HEK293 (cell line): ENCODE measurements at regions not wholly inside any gene's neighbourhood (a gene's known extent, or its start where the extent isn't known, plus 50 kb on each side); places are given as distances from the start of the nearest gene placed in this dataset.

Experiments used
- CTCF ChIA-PET: fragments of 350-600 bp; formaldehyde crosslinking; extraction: SDS; loops from one replicate; lab custom pipeline; 2021; ENCODE audit warnings: antibody characterized with exemption; lab: Yijun Ruan, JAX
- POLR2A ChIA-PET: fragments of 300-600 bp; formaldehyde crosslinking; extraction: SDS; loops from one replicate; lab custom pipeline; 2020; ENCODE audit warnings: antibody characterized with exemption, inconsistent platforms; lab: Yijun Ruan, JAX
- H3K27ac ChIP-seq: fragments of 200-500 bp; sonication (Bioruptor generic); 2 replicates; pipeline ENCODE4 v1.5.1; 2014; ENCODE audit warnings: low read depth, low read length, control low read depth, inconsistent platforms; ENCODE audit errors: extremely low read depth
- H3K36me3 ChIP-seq, 2 experiments: fragments of 200-500 bp in 1 of 2; sonication (Bioruptor generic) in 1 of 2; 1 replicate in 1 of 2; 2 replicates in 1 of 2; pipeline ENCODE4 v1.5.1; 2014 to 2017; ENCODE audit warnings: inconsistent platforms in 2 of 2, low read length in 2 of 2; ENCODE audit not compliant: control insufficient read depth in 2 of 2, insufficient read depth in 1 of 2
- H3K4me1 ChIP-seq: fragments of 200-500 bp; sonication (Bioruptor generic); 2 replicates; pipeline ENCODE4 v1.5.1; 2014; ENCODE audit warnings: mild to moderate bottlenecking, low read length, inconsistent platforms; ENCODE audit not compliant: control insufficient read depth, insufficient read depth
- H3K4me3 ChIP-seq: 2 replicates; pipeline ENCODE4 v1.5.1; 2011; ENCODE audit warnings: low read depth, mild to moderate bottlenecking, control low read depth, low read length, moderate library complexity
- H3K9me3 ChIP-seq: fragments of 200-500 bp; sonication (Bioruptor generic); 2 replicates; pipeline ENCODE4 v1.5.1; 2014; ENCODE audit warnings: low read depth, low read length, inconsistent platforms; ENCODE audit not compliant: control insufficient read depth, insufficient read depth
- GLI2 ChIP-seq: fragments of 450-650 bp; formaldehyde crosslinking; IDR thresholded peaks from 2 replicates; pipeline ENCODE4; 2017; ENCODE audit warnings: missing biosample characterization, missing genetic modification characterization, low read depth, borderline replicate concordance
- REST ChIP-seq: fragments of 450-650 bp; formaldehyde crosslinking; IDR thresholded peaks from 2 replicates; pipeline ENCODE4 v1.5.1; 2016; ENCODE audit warnings: missing biosample characterization, missing genetic modification characterization
- SETDB1 ChIP-seq: IDR thresholded peaks from one replicate; pipeline ENCODE4 v1.6.1; 2017; ENCODE audit warnings: mild to moderate bottlenecking, low read length, moderate library complexity, mixed read lengths; ENCODE audit not compliant: insufficient read length
- ZBTB6 ChIP-seq: fragments of 450-650 bp; formaldehyde crosslinking; IDR thresholded peaks from 2 replicates; pipeline ENCODE4 v1.5.1; 2017; ENCODE audit warnings: missing biosample characterization, missing genetic modification characterization
- ZNF140 ChIP-seq: fragments of 450-650 bp; formaldehyde crosslinking; IDR thresholded peaks from 2 replicates; pipeline ENCODE4 v1.5.1; 2016; ENCODE audit warnings: missing biosample characterization, missing genetic modification characterization
- ZNF48 ChIP-seq: fragments of 450-650 bp; formaldehyde crosslinking; IDR thresholded peaks from 2 replicates; pipeline ENCODE4 v1.5.1; 2016; ENCODE audit warnings: missing biosample characterization, missing genetic modification characterization
- ZNF513 ChIP-seq: fragments of 450-650 bp; IDR thresholded peaks from 2 replicates; pipeline ENCODE4 v1.5.1; 2018; ENCODE audit warnings: missing biosample characterization, missing genetic modification characterization
- ZNF561 ChIP-seq: fragments of 450-650 bp; IDR thresholded peaks from 2 replicates; pipeline ENCODE4 v1.5.1; 2018; ENCODE audit warnings: missing biosample characterization, missing genetic modification characterization, borderline replicate concordance
- ZNF621 ChIP-seq: fragments of 450-650 bp; formaldehyde crosslinking; IDR thresholded peaks from 2 replicates; pipeline ENCODE4 v1.5.1; 2017; ENCODE audit warnings: missing biosample characterization, missing genetic modification characterization
- ZNF704 ChIP-seq: fragments of 450-650 bp; formaldehyde crosslinking; IDR thresholded peaks from 2 replicates; pipeline ENCODE4 v1.5.1; 2016; ENCODE audit warnings: missing biosample characterization, missing genetic modification characterization
- ZNF747 ChIP-seq: fragments of 450-650 bp; formaldehyde crosslinking; IDR thresholded peaks from 2 replicates; pipeline ENCODE4 v1.5.1; 2016; ENCODE audit warnings: missing biosample characterization, missing genetic modification characterization
- ZNF76 ChIP-seq: fragments of 450-650 bp; formaldehyde crosslinking; IDR thresholded peaks from 2 replicates; pipeline ENCODE4; 2016; ENCODE audit warnings: low read depth, missing biosample characterization, missing genetic modification characterization, borderline replicate concordance

GRCh38 chr5:92514896-92515295 lies 1066.1 kb downstream of the NR2F1-AS1 start:
- POLR2A ChIA-PET: no interaction called here

GRCh38 chr5:92513067-92513466 lies 1068.0 kb downstream of the NR2F1-AS1 start:
- CTCF ChIA-PET: interaction anchor here (0.7 kb wide), 1 partner anchor 154 kb away, joined by 3 read pairs; no protein-coding TSS in a partner anchor
- no peaks in the 10 kb centered on the region; the same call in 1 of the 2 replicates for H3K4me1 ChIP-seq
- no peaks in the 10 kb centered on the region; the same call in 1 of the 2 replicates for H3K9me3 ChIP-seq
- POLR2A ChIA-PET: no interaction called here
- no peak for TF ChIP-seq ZNF704 (tag by site-specific recombination)
- TF ChIP-seq SETDB1: peak; percentile 72
- TF ChIP-seq, all 188 proteins: peak for 1
- Histone ChIP-seq H3K4me3 (no peak overlapping the region), H3K36me3 (no peaks in the 10 kb centered on the region), H3K27ac (no peak overlapping the region)

More at GRCh38 chr5:92514896-92515295, 1066.1 kb downstream of the NR2F1-AS1 start:
- no peaks in the 10 kb centered on the region for H3K36me3 ChIP-seq
- no peak overlapping the region for H3K27ac ChIP-seq
- TF ChIP-seq ZNF621 (tag by site-specific recombination): no peak
- no peak for TF ChIP-seq GLI2
- TF ChIP-seq ZNF76 (tag by site-specific recombination): no peak
- TF ChIP-seq, all 188 proteins: peak for 0
- Histone ChIP-seq H3K9me3 (no peaks in the 10 kb centered on the region; the same call in 1 of the 2 replicates), H3K4me1 (peaks cover 9% of the 10 kb centered on the region), H3K4me3 (no peak overlapping the region)
- CTCF ChIA-PET: interaction anchor here (0.6 kb wide), 2 partner anchors 123 to 165 kb away, joined by 3 read pairs; no protein-coding TSS in a partner anchor

- no peak overlapping the region for H3K27ac ChIP-seq
- no peaks in the 10 kb centered on the region for H3K4me1 ChIP-seq
- H3K9me3 ChIP-seq: no peaks in the 10 kb centered on the region; the same call in 1 of the 2 replicates
- CTCF ChIA-PET: no interaction called here
- no peak overlapping the region for H3K4me3 ChIP-seq
- no peaks in the 10 kb centered on the region for H3K36me3 ChIP-seq
- TF ChIP-seq ZNF561 (tag by site-specific recombination) (no peak), ZNF140 (no peak), ZNF48 (tag by site-specific recombination) (no peak), REST (tag by site-specific recombination) (no peak), ZNF747 (tag by site-specific recombination) (no peak), ZNF513 (tag by site-specific recombination) (no peak), ZBTB6 (tag by site-specific recombination) (no peak)
- TF ChIP-seq, all 188 proteins: peak for 0
- POLR2A ChIA-PET: no interaction called here
These were observed 1072.7 kb downstream of the NR2F1-AS1 start for GRCh38 chr5:92508271-92508670.
